ENCODE measurements at regions not wholly inside any gene's neighbourhood (a gene's known extent, or its start where the extent isn't known, plus 50 kb on each side); places are given as distances from the start of the nearest gene placed in this dataset.

- Histone ChIP-seq H3K4me3 (no peak overlapping the region), H3K27me3 (ENCODE audit: control insufficient read depth in 3 of 3, insufficient read depth in 3 of 3, low read length in 2 of 3) (peaks cover 0 to 22% (median 11%) of the 10 kb centered on the region in 3 donors), H3K4me1 (ENCODE audit: control insufficient read depth in 5 of 5, insufficient read depth in 5 of 5, low read length in 5 of 5) (no peaks in the 10 kb centered on the region), H3K9ac (ENCODE audit: insufficient read depth in 1 of 2, low read length in 2 of 2) (no peak overlapping the region), H3K9me3 (ENCODE audit: control insufficient read depth in 4 of 4, insufficient read depth in 3 of 4, low read length in 3 of 4) (peaks cover 0 to 14% (median 0%) of the 10 kb centered on the region in 4 donors), H3K36me3 (ENCODE audit: control insufficient read depth in 4 of 4, insufficient read depth in 4 of 4, low read length in 4 of 4) (no peaks in the 10 kb centered on the region), H3K27ac (ENCODE audit: low read depth in 1 of 2, low read length in 1 of 2) (no peak overlapping the region)
- no peak for TF ChIP-seq CTCF (IDR thresholded peaks at IDR 0.05; ENCODE audit: control extremely low read depth, extremely low read depth)
- WGBS, 2 donors: 47 to 63% methylated on average over 3 of the region's 3 CpGs
- ATAC-seq (ENCODE audit: insufficient read depth, low FRiP score) (no peak), DNase-seq (no peak)
Measured at GRCh38 chr22:27089264-27089663, 431.9 kb downstream of the MIAT start.

DNA sequence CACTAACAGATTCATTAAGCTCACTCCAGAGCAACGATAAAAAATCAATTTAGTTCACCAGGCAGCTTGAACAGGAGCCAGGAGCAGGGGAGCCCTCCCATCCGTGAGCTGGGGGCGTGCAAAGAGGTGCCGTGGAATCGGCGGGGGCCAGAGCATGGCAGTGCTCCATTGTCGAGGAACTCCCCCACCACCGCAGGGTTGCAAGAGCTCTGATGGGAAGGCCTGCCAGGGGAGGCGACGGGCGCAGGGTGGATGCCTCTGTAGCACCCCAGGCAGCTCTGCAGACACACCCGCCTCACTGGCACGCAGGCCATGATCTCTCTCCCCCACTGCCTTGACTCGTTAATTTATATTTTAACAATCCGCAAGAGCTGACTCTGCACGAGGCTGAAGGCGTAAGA lies 433.2 kb downstream of the MIAT start:
- no peak for DNase-seq
- WGBS, 2 donors: 73 to 84% methylated on average over 17 of the region's 17 CpGs

DNA sequence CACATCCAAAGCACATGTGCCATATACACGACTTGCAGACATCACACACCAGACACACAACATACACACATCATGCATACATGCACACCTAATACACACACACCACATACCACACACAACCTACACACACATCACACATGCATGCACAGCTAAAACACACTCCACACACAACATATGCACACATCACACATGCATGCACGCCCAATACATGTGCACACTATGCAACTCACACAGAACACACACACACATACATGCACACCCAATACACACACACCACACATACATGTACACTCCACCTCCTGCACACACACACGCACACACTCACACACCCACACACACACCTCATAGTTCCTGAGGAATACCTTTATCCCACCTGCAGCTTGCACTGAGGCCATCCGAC lies 436.0 kb downstream of the MIAT start:
- H3K36me3 ChIP-seq (ENCODE audit: control insufficient read depth in 4 of 4, insufficient read depth in 4 of 4, low read length in 4 of 4): no peaks in the 10 kb centered on the region
- no peak overlapping the region for H3K27ac ChIP-seq (ENCODE audit: low read depth in 1 of 2, low read length in 1 of 2)
- no peak overlapping the region for H3K4me3 ChIP-seq
- H3K9ac ChIP-seq (ENCODE audit: insufficient read depth in 1 of 2, low read length in 2 of 2): no peak overlapping the region
- peaks cover 0 to 4% (median 2%) of the 10 kb centered on the region in 3 donors for H3K27me3 ChIP-seq (ENCODE audit: control insufficient read depth in 3 of 3, insufficient read depth in 3 of 3, low read length in 2 of 3)
- TF ChIP-seq CTCF (IDR thresholded peaks at IDR 0.05; ENCODE audit: control extremely low read depth, extremely low read depth): no peak
- WGBS, 2 donors: 83 to 93% methylated on average over 4 of the region's 4 CpGs
- H3K9me3 ChIP-seq (ENCODE audit: control insufficient read depth in 4 of 4, insufficient read depth in 3 of 4, low read length in 3 of 4): peaks cover 0 to 7% (median 0%) of the 10 kb centered on the region in 4 donors
- ATAC-seq (ENCODE audit: insufficient read depth, low FRiP score) (no peak), DNase-seq (no peak)
- peaks cover 0 to 5% (median 0%) of the 10 kb centered on the region in 5 donors for H3K4me1 ChIP-seq (ENCODE audit: control insufficient read depth in 5 of 5, insufficient read depth in 5 of 5, low read length in 5 of 5)

More for the DNA sequence above, 433.2 kb downstream of the MIAT start:
- H3K36me3 ChIP-seq (ENCODE audit: control insufficient read depth in 4 of 4, insufficient read depth in 4 of 4, low read length in 4 of 4): no peaks in the 10 kb centered on the region
- ATAC-seq (ENCODE audit: insufficient read depth, low FRiP score): no peak
- H3K27ac ChIP-seq (ENCODE audit: low read depth in 1 of 2, low read length in 1 of 2): no peak overlapping the region
- H3K4me1 ChIP-seq (ENCODE audit: control insufficient read depth in 5 of 5, insufficient read depth in 5 of 5, low read length in 5 of 5): peaks cover 0 to 5% (median 0%) of the 10 kb centered on the region in 5 donors
- H3K4me3 ChIP-seq: no peak overlapping the region
- no peak overlapping the region for H3K9ac ChIP-seq (ENCODE audit: insufficient read depth in 1 of 2, low read length in 2 of 2)
- H3K27me3 ChIP-seq (ENCODE audit: control insufficient read depth in 3 of 3, insufficient read depth in 3 of 3, low read length in 2 of 3): peaks cover 0 to 15% (median 7%) of the 10 kb centered on the region in 3 donors
- H3K9me3 ChIP-seq (ENCODE audit: control insufficient read depth in 4 of 4, insufficient read depth in 3 of 4, low read length in 3 of 4): peaks cover 0 to 12% (median 0%) of the 10 kb centered on the region in 4 donors
- TF ChIP-seq CTCF (IDR thresholded peaks at IDR 0.05; ENCODE audit: control extremely low read depth, extremely low read depth): no peak

All from lung (tissue), 11 donors.